ENCODE measurements at regions not wholly inside any gene's neighbourhood (a gene's known extent, or its start where the extent isn't known, plus 50 kb on each side); places are given as distances from the start of the nearest gene placed in this dataset.

DNA sequence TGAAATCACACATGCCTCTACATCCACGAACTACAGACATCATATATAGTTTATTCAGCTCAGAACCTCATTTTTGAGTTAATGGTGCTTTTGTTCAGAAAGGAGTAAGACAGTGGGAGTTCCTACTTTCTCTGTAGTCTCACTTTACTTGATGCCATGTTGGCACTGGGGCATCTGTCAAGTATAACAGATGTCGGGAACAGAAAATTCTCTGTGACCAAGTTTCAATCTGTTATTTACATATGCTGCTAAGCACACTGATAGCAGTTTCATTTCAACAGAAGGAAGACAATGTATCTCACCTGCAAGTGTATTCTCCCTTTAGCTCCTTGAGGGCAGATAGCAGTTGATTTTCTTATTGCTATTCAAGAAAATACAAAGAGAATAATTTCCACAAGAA is 774.1 kb downstream of the METTL4 start:
- Histone ChIP-seq H4K20me1 (ENCODE audit: insufficient read depth) (no peaks in the 10 kb centered on the region), H3K27ac (ENCODE audit: low read depth in 2 of 2, low read length in 1 of 2) (no peak overlapping the region), H2AFZ (ENCODE audit: low read depth) (no peak overlapping the region), H3K4me1 (ENCODE audit: control insufficient read depth in 1 of 2, insufficient read depth in 2 of 2, low read depth in 1 of 2, low read length in 1 of 2) (no peaks in the 10 kb centered on the region), H3K27me3 (ENCODE audit: insufficient read depth) (no peaks in the 10 kb centered on the region), H3F3A (replicated peaks; ENCODE audit: insufficient read depth) (no peaks in the 10 kb centered on the region), H3K4me2 (no peak overlapping the region), H3K4me3 (ENCODE audit: low read depth in 2 of 2, low read length in 1 of 2) (no peak overlapping the region), H3K9ac (no peak overlapping the region), H3K9me3 (no peaks in the 10 kb centered on the region), H3K79me2 (ENCODE audit: insufficient read depth) (no peaks in the 10 kb centered on the region), H3K36me3 (replicated peaks in 1 of 2; ENCODE audit: control insufficient read depth in 1 of 2, insufficient read depth in 2 of 2, low read length in 1 of 2) (no peaks in the 10 kb centered on the region), H3K9me2 (no peaks in the 10 kb centered on the region)
- CTCF ChIA-PET: interaction anchor here (1.0 kb wide), 1 partner anchor 10 kb away, joined by 3 read pairs; no protein-coding TSS in a partner anchor
- no peak for DNase-seq
- WGBS (ENCODE audit: low lambda C conversion rate): 14% methylated on average over 2 of the region's 2 CpGs
- TF ChIP-seq RFX5 (IDR thresholded peaks at IDR 0.05; ENCODE audit: low read length) (no peak), FOXJ3 (CRISPR knock-in tag; IDR thresholded peaks at IDR 0.05) (no peak), USF1 (IDR thresholded peaks at IDR 0.05; ENCODE audit: borderline replicate concordance, low read depth) (no peak), MXI1 (IDR thresholded peaks at IDR 0.05; ENCODE audit: low read depth, low read length) (no peak), RXRA (IDR thresholded peaks at IDR 0.05; ENCODE audit: borderline replicate concordance, low read depth) (no peak), GATA2 (CRISPR knock-in tag; IDR thresholded peaks at IDR 0.05) (no peak), POLR2AphosphoS5 (IDR thresholded peaks at IDR 0.05; ENCODE audit: low read depth, low read length) (no peak), EZH2phosphoT487 (IDR thresholded peaks at IDR 0.05; ENCODE audit: borderline replicate concordance, low read depth) (no peak), EP300 (IDR thresholded peaks at IDR 0.05; ENCODE audit: borderline replicate concordance in 1 of 2, low read depth in 1 of 2, low read length in 1 of 2) (no peak), SIN3A (IDR thresholded peaks at IDR 0.05; ENCODE audit: borderline replicate concordance, low read depth, low read length) (no peak), FOSL2 (IDR thresholded peaks at IDR 0.05; ENCODE audit: borderline replicate concordance, low read depth) (no peak), TCF12 (IDR thresholded peaks at IDR 0.05) (no peak), TEAD4 (IDR thresholded peaks at IDR 0.05; ENCODE audit: borderline replicate concordance, insufficient read depth) (no peak), FOXM1 (IDR thresholded peaks at IDR 0.05; ENCODE audit: low read depth) (no peak), GABPA (IDR thresholded peaks at IDR 0.05; ENCODE audit: low read depth) (no peak), TAF1 (IDR thresholded peaks at IDR 0.05; ENCODE audit: borderline replicate concordance, low read depth, low read length) (no peak)
- TF ChIP-seq, protein P1, sequence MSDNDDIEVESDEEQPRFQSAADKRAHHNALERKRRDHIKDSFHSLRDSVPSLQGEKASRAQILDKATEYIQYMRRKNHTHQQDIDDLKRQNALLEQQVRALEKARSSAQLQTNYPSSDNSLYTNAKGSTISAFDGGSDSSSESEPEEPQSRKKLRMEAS (IDR thresholded peaks at IDR 0.05; ENCODE audit: low read depth): no peak
- TF ChIP-seq, protein P2, sequence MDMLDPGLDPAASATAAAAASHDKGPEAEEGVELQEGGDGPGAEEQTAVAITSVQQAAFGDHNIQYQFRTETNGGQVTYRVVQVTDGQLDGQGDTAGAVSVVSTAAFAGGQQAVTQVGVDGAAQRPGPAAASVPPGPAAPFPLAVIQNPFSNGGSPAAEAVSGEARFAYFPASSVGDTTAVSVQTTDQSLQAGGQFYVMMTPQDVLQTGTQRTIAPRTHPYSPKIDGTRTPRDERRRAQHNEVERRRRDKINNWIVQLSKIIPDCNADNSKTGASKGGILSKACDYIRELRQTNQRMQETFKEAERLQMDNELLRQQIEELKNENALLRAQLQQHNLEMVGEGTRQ (IDR thresholded peaks at IDR 0.05; ENCODE audit: borderline replicate concordance, low read depth, low read length): no peak
- POLR2A ChIA-PET: no interaction called here

GRCh38 chr18:1805521-1805920 is 765.8 kb downstream of the METTL4 start:
- 1% methylated on average over 4 of the region's 4 CpGs for WGBS (ENCODE audit: low lambda C conversion rate)
- no peak for DNase-seq
- no peak overlapping the region for H3K4me3 ChIP-seq (ENCODE audit: low read depth in 2 of 2, low read length in 1 of 2)
- H3K9ac ChIP-seq: no peak overlapping the region
- H3K9me2 ChIP-seq: no peaks in the 10 kb centered on the region
- H3K4me1 ChIP-seq (ENCODE audit: control insufficient read depth in 1 of 2, insufficient read depth in 2 of 2, low read depth in 1 of 2, low read length in 1 of 2): no peaks in the 10 kb centered on the region
- no peaks in the 10 kb centered on the region for H3K27me3 ChIP-seq (ENCODE audit: insufficient read depth)
- ChIA-PET POLR2A (no interaction called here), CTCF (no interaction called here)
- H2AFZ ChIP-seq (ENCODE audit: low read depth): no peak overlapping the region
- H3F3A ChIP-seq (replicated peaks; ENCODE audit: insufficient read depth): no peaks in the 10 kb centered on the region
- no peaks in the 10 kb centered on the region for H3K36me3 ChIP-seq (replicated peaks in 1 of 2; ENCODE audit: control insufficient read depth in 1 of 2, insufficient read depth in 2 of 2, low read length in 1 of 2)
- no peaks in the 10 kb centered on the region for H3K9me3 ChIP-seq
- H4K20me1 ChIP-seq (ENCODE audit: insufficient read depth): no peaks in the 10 kb centered on the region
- no peak overlapping the region for H3K27ac ChIP-seq (ENCODE audit: low read depth in 2 of 2, low read length in 1 of 2)
- no peak overlapping the region for H3K4me2 ChIP-seq
- H3K79me2 ChIP-seq (ENCODE audit: insufficient read depth): no peaks in the 10 kb centered on the region
- TF ChIP-seq RFX5 (IDR thresholded peaks at IDR 0.05; ENCODE audit: low read length) (no peak), NFIC (IDR thresholded peaks at IDR 0.05; ENCODE audit: borderline replicate concordance) (no peak), EP300 (IDR thresholded peaks at IDR 0.05; ENCODE audit: borderline replicate concordance in 1 of 2, low read depth in 1 of 2, low read length in 1 of 2) (no peak), JUND (IDR thresholded peaks at IDR 0.05) (no peak), RAD21 (IDR thresholded peaks at IDR 0.05; ENCODE audit: low read length) (no peak), MEF2A (IDR thresholded peaks at IDR 0.05; ENCODE audit: borderline replicate concordance, low read depth) (no peak), GATA2 (CRISPR knock-in tag; IDR thresholded peaks at IDR 0.05) (no peak), EZH2phosphoT487 (IDR thresholded peaks at IDR 0.05; ENCODE audit: borderline replicate concordance, low read depth) (no peak), TCF12 (IDR thresholded peaks at IDR 0.05) (no peak)
- TF ChIP-seq, protein P2 (IDR thresholded peaks at IDR 0.05; ENCODE audit: borderline replicate concordance, low read depth, low read length): no peak
- TF ChIP-seq, protein P3, sequence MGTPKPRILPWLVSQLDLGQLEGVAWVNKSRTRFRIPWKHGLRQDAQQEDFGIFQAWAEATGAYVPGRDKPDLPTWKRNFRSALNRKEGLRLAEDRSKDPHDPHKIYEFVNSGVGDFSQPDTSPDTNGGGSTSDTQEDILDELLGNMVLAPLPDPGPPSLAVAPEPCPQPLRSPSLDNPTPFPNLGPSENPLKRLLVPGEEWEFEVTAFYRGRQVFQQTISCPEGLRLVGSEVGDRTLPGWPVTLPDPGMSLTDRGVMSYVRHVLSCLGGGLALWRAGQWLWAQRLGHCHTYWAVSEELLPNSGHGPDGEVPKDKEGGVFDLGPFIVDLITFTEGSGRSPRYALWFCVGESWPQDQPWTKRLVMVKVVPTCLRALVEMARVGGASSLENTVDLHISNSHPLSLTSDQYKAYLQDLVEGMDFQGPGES (IDR thresholded peaks at IDR 0.05; ENCODE audit: low read depth, low read length): no peak
- TF ChIP-seq, protein P4, sequence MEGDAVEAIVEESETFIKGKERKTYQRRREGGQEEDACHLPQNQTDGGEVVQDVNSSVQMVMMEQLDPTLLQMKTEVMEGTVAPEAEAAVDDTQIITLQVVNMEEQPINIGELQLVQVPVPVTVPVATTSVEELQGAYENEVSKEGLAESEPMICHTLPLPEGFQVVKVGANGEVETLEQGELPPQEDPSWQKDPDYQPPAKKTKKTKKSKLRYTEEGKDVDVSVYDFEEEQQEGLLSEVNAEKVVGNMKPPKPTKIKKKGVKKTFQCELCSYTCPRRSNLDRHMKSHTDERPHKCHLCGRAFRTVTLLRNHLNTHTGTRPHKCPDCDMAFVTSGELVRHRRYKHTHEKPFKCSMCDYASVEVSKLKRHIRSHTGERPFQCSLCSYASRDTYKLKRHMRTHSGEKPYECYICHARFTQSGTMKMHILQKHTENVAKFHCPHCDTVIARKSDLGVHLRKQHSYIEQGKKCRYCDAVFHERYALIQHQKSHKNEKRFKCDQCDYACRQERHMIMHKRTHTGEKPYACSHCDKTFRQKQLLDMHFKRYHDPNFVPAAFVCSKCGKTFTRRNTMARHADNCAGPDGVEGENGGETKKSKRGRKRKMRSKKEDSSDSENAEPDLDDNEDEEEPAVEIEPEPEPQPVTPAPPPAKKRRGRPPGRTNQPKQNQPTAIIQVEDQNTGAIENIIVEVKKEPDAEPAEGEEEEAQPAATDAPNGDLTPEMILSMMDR (IDR thresholded peaks at IDR 0.05): no peak

All from SK-N-SH (cell line).